K562 (cell line): ENCODE measurements at regions not wholly inside any gene's neighbourhood (a gene's known extent, or its start where the extent isn't known, plus 50 kb on each side); places are given as distances from the start of the nearest gene placed in this dataset.

Experiments
- ATF3 ChIP-seq, 2 experiments: fragments of 450-650 bp in 1 of 2; sonication (generic) in 1 of 2; formaldehyde crosslinking in 1 of 2; IDR thresholded peaks in 1 of 2; conservative IDR thresholded peaks in 1 of 2; 2 replicates each; pipeline versions ENCODE4 v1.6.1 to v1.8.1; 2016 to 2023; ENCODE audit warnings: mild to moderate bottlenecking in 2 of 2, moderate library complexity in 2 of 2, inconsistent platforms in 1 of 2, missing genetic modification reagents in 1 of 2
- CBX1 ChIP-seq: sonication (generic); IDR thresholded peaks from 2 replicates; pipeline ENCODE4 v1.6.1; 2016; ENCODE audit warnings: antibody characterized with exemption, low read depth, mild to moderate bottlenecking
- CSDE1 ChIP-seq, 2 experiments: fragments of 450-650 bp; IDR thresholded peaks; 2 replicates each; pipeline ENCODE4 v1.6.1; 2016; ENCODE audit warnings: mild to moderate bottlenecking in 1 of 2
- EP300 ChIP-seq: IDR thresholded peaks from 2 replicates; pipeline ENCODE4 v1.6.1; 2012; ENCODE audit warnings: low read length, improper control_type of control experiment
- EZH2 ChIP-seq: IDR thresholded peaks from 2 replicates; pipeline ENCODE4 v1.6.1; 2012; ENCODE audit warnings: low read depth, mild to moderate bottlenecking, inconsistent platforms, low read length, borderline replicate concordance
- KLF13 ChIP-seq: fragments of 450-650 bp; IDR thresholded peaks from 2 replicates; pipeline ENCODE4 v1.6.1; 2016; ENCODE audit warnings: missing genetic modification characterization, low read depth, mild to moderate bottlenecking, missing compliant biosample characterization, moderate library complexity, borderline replicate concordance
- MAFK ChIP-seq: IDR thresholded peaks from 2 replicates; pipeline ENCODE4 v1.6.1; 2011; ENCODE audit warnings: low read length, improper control_type of control experiment
- ZNF354B ChIP-seq: fragments of 250-450 bp; sonication (Bioruptor Pico); IDR thresholded peaks from 2 replicates; pipeline ENCODE4 v1.4.0; 2020

GRCh38 chr5:6250121-6250520 is 128.2 kb downstream of the MED10 start:
- no peak for TF ChIP-seq EZH2
- no peak for TF ChIP-seq EP300
- TF ChIP-seq ATF3 (IDR thresholded peaks at IDR 0.05), result no peak
- TF ChIP-seq ATF3 (CRISPR knock-in tag; conservative IDR thresholded peaks at IDR 0.05), result no peak
- no peak for TF ChIP-seq ZNF354B (CRISPR knock-in tag)
- TF ChIP-seq MAFK, result no peak
- TF ChIP-seq KLF13, result no peak
- TF ChIP-seq CBX1, result no peak
- no peak for TF ChIP-seq CSDE1 (IDR thresholded peaks at IDR 0.05)
